GM23338 (cell line): ENCODE measurements at regions not wholly inside any gene's neighbourhood (a gene's known extent, or its start where the extent isn't known, plus 50 kb on each side); places are given as distances from the start of the nearest gene placed in this dataset.

ENCODE experiments used
- ATAC-seq: fragments of 200-7000 bp; cut with Tn5 transposase; 3 replicates; pipeline ENCODE4 v1.9.1; 2020
- DNase-seq: peaks from one replicate; pipeline ENCODE4 v3.0.0-alpha.2; 2015; ENCODE audit warnings: low spot score
- H2AFZ ChIP-seq: fragments of 200-600 bp; sonication (generic); 2 replicates; pipeline ENCODE4 v1.8.0; 2016; ENCODE audit warnings: antibody characterized with exemption, mild to moderate bottlenecking, moderate library complexity
- H3F3A ChIP-seq: fragments of 200-600 bp; sonication (generic); replicated peaks from 2 replicates; pipeline ENCODE4 v1.8.0; 2017; ENCODE audit warnings: antibody characterized with exemption, mixed run types, low read depth
- H3K27ac ChIP-seq: fragments of 200-600 bp; sonication (generic); 2 replicates; pipeline ENCODE4 v1.6.1; 2016; ENCODE audit warnings: low read depth
- H3K27me3 ChIP-seq: fragments of 200-600 bp; sonication (generic); 2 replicates; pipeline ENCODE4 v1.8.0; 2016; ENCODE audit warnings: mild to moderate bottlenecking, mixed run types, moderate library complexity; ENCODE audit not compliant: insufficient read depth
- H3K36me3 ChIP-seq: fragments of 200-600 bp; sonication (generic); 2 replicates; pipeline ENCODE4 v1.8.0; 2016; ENCODE audit warnings: mild to moderate bottlenecking; ENCODE audit not compliant: insufficient read depth
- H3K4me1 ChIP-seq: fragments of 200-600 bp; sonication (generic); 2 replicates; pipeline ENCODE4 v1.8.0; 2016; ENCODE audit warnings: mild to moderate bottlenecking, moderate library complexity; ENCODE audit not compliant: insufficient read depth
- H3K4me2 ChIP-seq: fragments of 200-600 bp; sonication (generic); 2 replicates; pipeline ENCODE4 v1.7.1; 2017; ENCODE audit warnings: mixed run types
- H3K4me3 ChIP-seq: fragments of 200-600 bp; sonication (generic); 2 replicates; pipeline ENCODE4 v1.6.1; 2016; ENCODE audit warnings: mixed run types
- H3K79me2 ChIP-seq: fragments of 200-600 bp; sonication (generic); replicated peaks from 2 replicates; pipeline ENCODE4 v1.8.0; 2017; ENCODE audit warnings: mild to moderate bottlenecking; ENCODE audit not compliant: insufficient read depth
- H3K9me2 ChIP-seq: fragments of 200-600 bp; sonication (generic); 2 replicates; pipeline ENCODE4 v1.8.0; 2017; ENCODE audit not compliant: insufficient read depth
- H4K20me1 ChIP-seq: fragments of 200-600 bp; sonication (generic); replicated peaks from 2 replicates; pipeline ENCODE4 v1.8.0; 2017; ENCODE audit warnings: mild to moderate bottlenecking; ENCODE audit not compliant: insufficient read depth
- H3K27ac Mint-ChIP-seq: 2 replicates; pipeline ENCODE4 v1.8.0; 2020; ENCODE audit warnings: inconsistent platforms, mild to moderate bottlenecking, moderate library complexity, mixed read lengths
- H3K27me3 Mint-ChIP-seq: 3 replicates; pipeline ENCODE4 v1.8.0; 2022; ENCODE audit warnings: low read depth, mild to moderate bottlenecking, moderate library complexity, mixed read lengths, inconsistent platforms; ENCODE audit not compliant: insufficient read depth, poor library complexity
- H3K36me3 Mint-ChIP-seq: 3 replicates; pipeline ENCODE4 v1.8.0; 2021; ENCODE audit warnings: low read depth, mild to moderate bottlenecking, inconsistent platforms, moderate library complexity, mixed read lengths
- H3K4me1 Mint-ChIP-seq: 3 replicates; pipeline ENCODE4 v1.8.0; 2020; ENCODE audit warnings: mild to moderate bottlenecking, inconsistent platforms, mixed read lengths
- H3K4me3 Mint-ChIP-seq: 3 replicates; pipeline ENCODE4 v1.8.0; 2021; ENCODE audit warnings: moderate library complexity, mild to moderate bottlenecking, inconsistent platforms, mixed read lengths
- H3K9me3 Mint-ChIP-seq: 3 replicates; pipeline ENCODE4 v1.8.0; 2020; ENCODE audit warnings: moderate library complexity, mild to moderate bottlenecking, inconsistent platforms, mixed read lengths
- CREB1 ChIP-seq: fragments of 250-450 bp; sonication (Bioruptor Pico); IDR thresholded peaks from 2 replicates; pipeline ENCODE4 v1.5.0; 2020; ENCODE audit warnings: low read depth, mild to moderate bottlenecking, moderate library complexity
- EZH2 ChIP-seq: fragments of 200-600 bp; sonication (generic); IDR thresholded peaks from one replicate; pipeline ENCODE4 v1.8.0; 2017; ENCODE audit warnings: antibody characterized with exemption, mild to moderate bottlenecking, low read depth; ENCODE audit not compliant: unreplicated experiment
- EZH2phosphoT487 ChIP-seq: fragments of 200-600 bp; sonication (generic); IDR thresholded peaks from one replicate; pipeline ENCODE4 v1.8.1; 2018; ENCODE audit warnings: antibody characterized with exemption; ENCODE audit not compliant: unreplicated experiment
- JUNB ChIP-seq: IDR thresholded peaks from one replicate; pipeline ENCODE4 v1.6.1; 2016; ENCODE audit warnings: antibody characterized with exemption; ENCODE audit not compliant: unreplicated experiment
- NANOG ChIP-seq: IDR thresholded peaks from 2 replicates; pipeline ENCODE4 v1.6.1; 2016; ENCODE audit warnings: antibody characterized with exemption, borderline replicate concordance
- POLR2AphosphoS5 ChIP-seq: IDR thresholded peaks from 2 replicates; pipeline ENCODE4 v1.6.1; 2016; ENCODE audit warnings: antibody characterized with exemption, low read depth
- STAT1 ChIP-seq: IDR thresholded peaks from one replicate; pipeline ENCODE4 v1.6.1; 2016; ENCODE audit warnings: antibody characterized with exemption; ENCODE audit not compliant: unreplicated experiment
- ZNF114 ChIP-seq: fragments of 250-450 bp; sonication (Bioruptor Pico); IDR thresholded peaks from 2 replicates; pipeline ENCODE4 v1.5.0; 2020; ENCODE audit warnings: mild to moderate bottlenecking, moderate library complexity
- ZNF331 ChIP-seq: fragments of 250-450 bp; sonication (Bioruptor Pico); IDR thresholded peaks from 2 replicates; pipeline ENCODE4 v1.5.0; 2020; ENCODE audit warnings: low read depth, mild to moderate bottlenecking, moderate library complexity
- TF ChIP-seq, protein P1 (sequence below): IDR thresholded peaks from 2 replicates; pipeline ENCODE4 v1.6.1; 2016; ENCODE audit warnings: antibody characterized with exemption
- TF ChIP-seq, protein P2 (sequence below): IDR thresholded peaks from one replicate; pipeline ENCODE4 v1.6.1; 2018; ENCODE audit warnings: antibody characterized with exemption; ENCODE audit not compliant: unreplicated experiment
- TF ChIP-seq, protein P3 (sequence below), 2 experiments: fragments of 200-600 bp in 1 of 2; sonication (generic) in 1 of 2; conservative IDR thresholded peaks; 2 replicates each; pipeline versions ENCODE4 v1.5.1 to v1.6.1; 2016 to 2017; ENCODE audit warnings: antibody characterized with exemption in 2 of 2, low read depth in 2 of 2, mild to moderate bottlenecking in 2 of 2, moderate library complexity in 1 of 2

DNA sequence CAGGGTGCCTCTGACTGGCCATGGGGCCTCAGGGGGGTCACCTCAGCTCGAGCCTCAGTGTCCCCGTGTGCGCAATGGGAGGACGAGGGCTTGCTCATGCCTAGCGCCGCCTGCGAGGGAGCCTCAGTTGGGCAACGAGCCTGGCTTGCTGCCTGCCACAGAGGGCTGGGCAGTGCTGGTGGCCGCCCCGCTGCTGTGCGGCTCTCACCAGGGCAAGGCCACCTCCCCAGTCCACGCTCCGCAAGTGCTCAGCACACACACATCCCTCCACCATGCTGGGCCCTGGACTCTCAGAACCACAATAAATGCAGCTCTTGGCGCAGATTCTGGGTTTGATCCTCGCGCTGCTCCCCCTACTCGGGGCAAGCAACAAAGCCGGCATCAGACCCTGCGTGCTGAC, 76.2 kb downstream of the ENGASE start (continued):
- TF ChIP-seq CREB1 (CRISPR knock-in tag) (no peak), POLR2AphosphoS5 (no peak), JUNB (no peak), ZNF114 (CRISPR knock-in tag) (no peak), EZH2phosphoT487 (no peak), ZNF331 (CRISPR knock-in tag) (no peak)
- TF ChIP-seq, protein P1, sequence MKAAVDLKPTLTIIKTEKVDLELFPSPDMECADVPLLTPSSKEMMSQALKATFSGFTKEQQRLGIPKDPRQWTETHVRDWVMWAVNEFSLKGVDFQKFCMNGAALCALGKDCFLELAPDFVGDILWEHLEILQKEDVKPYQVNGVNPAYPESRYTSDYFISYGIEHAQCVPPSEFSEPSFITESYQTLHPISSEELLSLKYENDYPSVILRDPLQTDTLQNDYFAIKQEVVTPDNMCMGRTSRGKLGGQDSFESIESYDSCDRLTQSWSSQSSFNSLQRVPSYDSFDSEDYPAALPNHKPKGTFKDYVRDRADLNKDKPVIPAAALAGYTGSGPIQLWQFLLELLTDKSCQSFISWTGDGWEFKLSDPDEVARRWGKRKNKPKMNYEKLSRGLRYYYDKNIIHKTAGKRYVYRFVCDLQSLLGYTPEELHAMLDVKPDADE = no peak
- TF ChIP-seq, protein P2, sequence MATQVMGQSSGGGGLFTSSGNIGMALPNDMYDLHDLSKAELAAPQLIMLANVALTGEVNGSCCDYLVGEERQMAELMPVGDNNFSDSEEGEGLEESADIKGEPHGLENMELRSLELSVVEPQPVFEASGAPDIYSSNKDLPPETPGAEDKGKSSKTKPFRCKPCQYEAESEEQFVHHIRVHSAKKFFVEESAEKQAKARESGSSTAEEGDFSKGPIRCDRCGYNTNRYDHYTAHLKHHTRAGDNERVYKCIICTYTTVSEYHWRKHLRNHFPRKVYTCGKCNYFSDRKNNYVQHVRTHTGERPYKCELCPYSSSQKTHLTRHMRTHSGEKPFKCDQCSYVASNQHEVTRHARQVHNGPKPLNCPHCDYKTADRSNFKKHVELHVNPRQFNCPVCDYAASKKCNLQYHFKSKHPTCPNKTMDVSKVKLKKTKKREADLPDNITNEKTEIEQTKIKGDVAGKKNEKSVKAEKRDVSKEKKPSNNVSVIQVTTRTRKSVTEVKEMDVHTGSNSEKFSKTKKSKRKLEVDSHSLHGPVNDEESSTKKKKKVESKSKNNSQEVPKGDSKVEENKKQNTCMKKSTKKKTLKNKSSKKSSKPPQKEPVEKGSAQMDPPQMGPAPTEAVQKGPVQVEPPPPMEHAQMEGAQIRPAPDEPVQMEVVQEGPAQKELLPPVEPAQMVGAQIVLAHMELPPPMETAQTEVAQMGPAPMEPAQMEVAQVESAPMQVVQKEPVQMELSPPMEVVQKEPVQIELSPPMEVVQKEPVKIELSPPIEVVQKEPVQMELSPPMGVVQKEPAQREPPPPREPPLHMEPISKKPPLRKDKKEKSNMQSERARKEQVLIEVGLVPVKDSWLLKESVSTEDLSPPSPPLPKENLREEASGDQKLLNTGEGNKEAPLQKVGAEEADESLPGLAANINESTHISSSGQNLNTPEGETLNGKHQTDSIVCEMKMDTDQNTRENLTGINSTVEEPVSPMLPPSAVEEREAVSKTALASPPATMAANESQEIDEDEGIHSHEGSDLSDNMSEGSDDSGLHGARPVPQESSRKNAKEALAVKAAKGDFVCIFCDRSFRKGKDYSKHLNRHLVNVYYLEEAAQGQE = no peak
- TF ChIP-seq, protein P3, sequence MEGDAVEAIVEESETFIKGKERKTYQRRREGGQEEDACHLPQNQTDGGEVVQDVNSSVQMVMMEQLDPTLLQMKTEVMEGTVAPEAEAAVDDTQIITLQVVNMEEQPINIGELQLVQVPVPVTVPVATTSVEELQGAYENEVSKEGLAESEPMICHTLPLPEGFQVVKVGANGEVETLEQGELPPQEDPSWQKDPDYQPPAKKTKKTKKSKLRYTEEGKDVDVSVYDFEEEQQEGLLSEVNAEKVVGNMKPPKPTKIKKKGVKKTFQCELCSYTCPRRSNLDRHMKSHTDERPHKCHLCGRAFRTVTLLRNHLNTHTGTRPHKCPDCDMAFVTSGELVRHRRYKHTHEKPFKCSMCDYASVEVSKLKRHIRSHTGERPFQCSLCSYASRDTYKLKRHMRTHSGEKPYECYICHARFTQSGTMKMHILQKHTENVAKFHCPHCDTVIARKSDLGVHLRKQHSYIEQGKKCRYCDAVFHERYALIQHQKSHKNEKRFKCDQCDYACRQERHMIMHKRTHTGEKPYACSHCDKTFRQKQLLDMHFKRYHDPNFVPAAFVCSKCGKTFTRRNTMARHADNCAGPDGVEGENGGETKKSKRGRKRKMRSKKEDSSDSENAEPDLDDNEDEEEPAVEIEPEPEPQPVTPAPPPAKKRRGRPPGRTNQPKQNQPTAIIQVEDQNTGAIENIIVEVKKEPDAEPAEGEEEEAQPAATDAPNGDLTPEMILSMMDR (conservative IDR thresholded peaks at IDR 0.05; ENCODE audit: low read depth in 2 of 2) = no peak

DNA sequence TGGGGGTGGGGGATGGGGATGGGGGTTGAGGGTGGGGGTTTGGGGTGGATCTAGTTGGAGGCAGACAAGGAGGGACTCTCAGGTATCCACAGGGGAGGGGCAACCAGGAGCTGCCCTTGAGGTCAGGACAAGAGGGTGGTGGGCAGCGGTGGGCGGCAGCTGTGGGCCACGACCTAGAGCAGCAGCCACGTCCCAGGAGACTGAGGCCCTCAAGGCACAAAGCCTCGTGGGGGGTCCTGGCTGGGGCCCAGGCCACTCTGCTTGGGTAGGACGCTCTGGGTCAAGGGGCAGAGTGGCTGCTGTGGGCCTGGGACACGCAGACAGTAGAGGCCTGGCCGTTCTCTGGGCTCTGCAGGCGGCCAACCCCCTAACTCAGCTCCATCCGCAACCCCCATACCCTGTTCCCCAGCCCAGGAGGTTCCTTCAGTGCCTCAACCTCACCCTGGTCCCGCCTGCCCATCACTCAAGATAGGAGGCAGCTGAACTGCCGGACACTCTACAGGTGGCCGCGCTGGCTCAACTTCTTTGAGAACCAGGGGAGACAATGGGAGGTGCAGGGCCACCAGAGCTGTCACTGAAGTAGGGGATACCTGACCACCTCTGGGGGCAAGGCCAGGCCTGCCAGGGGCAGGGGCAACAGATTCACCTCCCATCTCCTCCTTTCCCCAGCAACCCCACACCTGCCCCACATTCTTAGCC, 75.6 kb downstream of the ENGASE start:
- no peak for DNase-seq
- Mint-ChIP-seq H3K9me3 (no peaks in the 10 kb centered on the region), H3K27ac (no peak overlapping the region), H3K4me3 (no peak overlapping the region), H3K36me3 (no peaks in the 10 kb centered on the region; the same call in 2 of the 3 replicates), H3K4me1 (peaks cover 16% of the 10 kb centered on the region), H3K27me3 (peaks cover 8% of the 10 kb centered on the region)
- H3K27me3 ChIP-seq = no peaks in the 10 kb centered on the region
- H4K20me1 ChIP-seq = no peaks in the 10 kb centered on the region
- no peaks in the 10 kb centered on the region for H3F3A ChIP-seq
- ATAC-seq = no peak
- H3K27ac ChIP-seq = no peak overlapping the region
- no peaks in the 10 kb centered on the region for H3K9me2 ChIP-seq
- H3K4me2 ChIP-seq = no peak overlapping the region
- H3K79me2 ChIP-seq = no peaks in the 10 kb centered on the region
- H3K36me3 ChIP-seq = no peaks in the 10 kb centered on the region
- H3K4me1 ChIP-seq = peaks cover 4% of the 10 kb centered on the region; the same call in 1 of the 2 replicates
- no peak overlapping the region for H3K4me3 ChIP-seq
- H2AFZ ChIP-seq = no peak overlapping the region
- TF ChIP-seq, protein P1 = no peak
- TF ChIP-seq, protein P2 = no peak
- TF ChIP-seq EZH2 = no peak
- TF ChIP-seq POLR2AphosphoS5 = no peak
- no peak for TF ChIP-seq ZNF114 (CRISPR knock-in tag)
- no peak for TF ChIP-seq EZH2phosphoT487
- TF ChIP-seq ZNF331 (CRISPR knock-in tag) = no peak
- TF ChIP-seq, protein P3 (conservative IDR thresholded peaks at IDR 0.05; ENCODE audit: low read depth in 2 of 2) = no peak
- no peak for TF ChIP-seq STAT1
- no peak for TF ChIP-seq JUNB
- no peak for TF ChIP-seq NANOG
